H9 (cell line): ENCODE measurements at regions not wholly inside any gene's neighbourhood (a gene's known extent, or its start where the extent isn't known, plus 50 kb on each side); places are given as distances from the start of the nearest gene placed in this dataset.
"Not testable (repeated sequence)": the region's sequence is repeated elsewhere in the genome, so short reads cannot be mapped to it uniquely, and the experiment has no call there.

ENCODE experiments used
- DNase-seq: peaks from one replicate; pipeline ENCODE4 v3.0.0-alpha.2; 2017
- H2AFZ ChIP-seq: one replicate; pipeline ENCODE4 v1.6.1; 2013; ENCODE audit warnings: mild to moderate bottlenecking, low read length, control low read depth, moderate library complexity
- H2AK5ac ChIP-seq: 2 replicates; pipeline ENCODE4 v1.6.1; 2013; ENCODE audit warnings: low read length, control low read depth, mixed read lengths; ENCODE audit not compliant: insufficient read length
- H2BK120ac ChIP-seq: one replicate; pipeline ENCODE4 v1.6.1; 2013; ENCODE audit warnings: low read depth, mild to moderate bottlenecking, low read length, control low read depth, inconsistent platforms; ENCODE audit not compliant: poor library complexity, severe bottlenecking
- H2BK12ac ChIP-seq: 2 replicates; pipeline ENCODE4 v1.6.1; 2013; ENCODE audit warnings: low read length, control low read depth, mixed read lengths, low read depth; ENCODE audit not compliant: insufficient read length
- H2BK15ac ChIP-seq: 2 replicates; pipeline ENCODE4 v1.6.1; 2013; ENCODE audit warnings: low read depth, low read length, control low read depth
- H2BK20ac ChIP-seq: one replicate; pipeline ENCODE4 v1.6.1; 2013; ENCODE audit warnings: low read depth, mild to moderate bottlenecking, low read length, control low read depth, inconsistent platforms; ENCODE audit not compliant: poor library complexity, severe bottlenecking
- H2BK5ac ChIP-seq: 2 replicates; pipeline ENCODE4 v1.6.1; 2013; ENCODE audit warnings: low read length, control low read depth, mixed read lengths; ENCODE audit not compliant: insufficient read length
- H3K14ac ChIP-seq: 2 replicates; pipeline ENCODE4 v1.6.1; 2013; ENCODE audit warnings: low read length, control low read depth; ENCODE audit not compliant: insufficient read depth
- H3K18ac ChIP-seq: 2 replicates; pipeline ENCODE4 v1.6.1; 2013; ENCODE audit warnings: low read depth, mild to moderate bottlenecking, mixed read lengths, low read length, control low read depth; ENCODE audit not compliant: insufficient read length
- H3K23ac ChIP-seq: 2 replicates; pipeline ENCODE4 v1.6.1; 2013; ENCODE audit warnings: low read length, control low read depth, mixed read lengths, low read depth; ENCODE audit not compliant: insufficient read length
- H3K23me2 ChIP-seq: 2 replicates; pipeline ENCODE4 v1.6.1; 2013; ENCODE audit warnings: low read depth, mild to moderate bottlenecking, mixed read lengths, low read length, control low read depth; ENCODE audit not compliant: insufficient read length, poor library complexity, severe bottlenecking
- H3K27ac ChIP-seq: 2 replicates; pipeline ENCODE4 v1.5.1; 2013; ENCODE audit warnings: low read length, control low read depth, mixed read lengths, low read depth; ENCODE audit not compliant: insufficient read length
- H3K27me3 ChIP-seq: 2 replicates; pipeline ENCODE4 v1.6.1; 2013; ENCODE audit warnings: low read length, control low read depth, inconsistent platforms; ENCODE audit not compliant: insufficient read depth
- H3K4ac ChIP-seq: 2 replicates; pipeline ENCODE4 v1.6.1; 2013; ENCODE audit warnings: low read depth, mild to moderate bottlenecking, control low read depth, inconsistent platforms, low read length, moderate library complexity
- H3K4me1 ChIP-seq: 2 replicates; pipeline ENCODE4 v1.6.1; 2013; ENCODE audit warnings: low read length, control low read depth, inconsistent platforms; ENCODE audit not compliant: insufficient read depth
- H3K4me2 ChIP-seq: 2 replicates; pipeline ENCODE4 v1.6.1; 2013; ENCODE audit warnings: low read length, control low read depth, mixed read lengths; ENCODE audit not compliant: insufficient read length, insufficient read depth
- H3K56ac ChIP-seq: 2 replicates; pipeline ENCODE4 v1.6.1; 2013; ENCODE audit warnings: low read depth, mild to moderate bottlenecking, mixed read lengths, low read length, control low read depth; ENCODE audit not compliant: insufficient read length
- H3K79me1 ChIP-seq: 2 replicates; pipeline ENCODE4 v1.6.1; 2013; ENCODE audit warnings: low read depth, mild to moderate bottlenecking, moderate library complexity, low read length, control low read depth, inconsistent platforms; ENCODE audit not compliant: insufficient read depth, poor library complexity, severe bottlenecking
- H3K79me2 ChIP-seq: 2 replicates; pipeline ENCODE4 v1.6.1; 2013; ENCODE audit warnings: low read length, control low read depth, inconsistent platforms; ENCODE audit not compliant: insufficient read depth
- H3K9ac ChIP-seq: 2 replicates; pipeline ENCODE4 v1.6.1; 2013; ENCODE audit warnings: low read length, control low read depth, mixed read lengths; ENCODE audit not compliant: insufficient read length; ENCODE audit errors: extremely low read depth
- H3K9me3 ChIP-seq: one replicate; pipeline ENCODE4 v1.6.1; 2013; ENCODE audit warnings: low read depth, low read length, inconsistent platforms; ENCODE audit not compliant: control insufficient read depth
- H3T11ph ChIP-seq: one replicate; pipeline ENCODE4 v1.6.1; 2013; ENCODE audit warnings: mild to moderate bottlenecking, low read length, control low read depth, inconsistent platforms
- H4K20me1 ChIP-seq: one replicate; pipeline ENCODE4 v1.6.1; 2013; ENCODE audit not compliant: control insufficient read depth, insufficient read length, insufficient read depth
- H4K5ac ChIP-seq: 2 replicates; pipeline ENCODE4 v1.6.1; 2013; ENCODE audit warnings: low read depth, mild to moderate bottlenecking, mixed read lengths, low read length, control low read depth; ENCODE audit not compliant: insufficient read length
- H4K8ac ChIP-seq: replicated peaks from 2 replicates; pipeline ENCODE4 v1.6.1; 2013; ENCODE audit warnings: low read length, control low read depth, mixed read lengths, low read depth; ENCODE audit not compliant: insufficient read length
- H4K91ac ChIP-seq: 2 replicates; pipeline ENCODE4 v1.6.1; 2013; ENCODE audit warnings: low read depth, mild to moderate bottlenecking, moderate library complexity, mixed read lengths, low read length, control low read depth; ENCODE audit not compliant: insufficient read length
- H3K27ac Mint-ChIP-seq, 3 experiments: 2 replicates in 2 of 3; 3 replicates in 1 of 3; pipeline ENCODE4 v1.8.0; 2020 to 2021; ENCODE audit warnings: mixed read lengths in 3 of 3, mild to moderate bottlenecking in 1 of 3, moderate library complexity in 1 of 3
- H3K27me3 Mint-ChIP-seq: 2 replicates; pipeline ENCODE4 v1.8.0; 2021; ENCODE audit warnings: low read depth, mild to moderate bottlenecking, moderate library complexity, mixed read lengths
- H3K36me3 Mint-ChIP-seq, 3 experiments: 2 replicates in 2 of 3; 3 replicates in 1 of 3; pipeline ENCODE4 v1.8.0; 2020 to 2021; ENCODE audit warnings: low read depth in 3 of 3, mixed read lengths in 3 of 3; ENCODE audit not compliant: insufficient read depth in 1 of 3
- H3K4me1 Mint-ChIP-seq, 2 experiments: 2 replicates each; pipeline ENCODE4 v1.8.0; 2020; ENCODE audit warnings: mixed read lengths in 2 of 2
- H3K4me3 Mint-ChIP-seq, 2 experiments: 2 replicates in 1 of 2; 3 replicates in 1 of 2; pipeline ENCODE4 v1.8.0; 2020 to 2021; ENCODE audit warnings: mild to moderate bottlenecking in 2 of 2, mixed read lengths in 2 of 2, moderate library complexity in 1 of 2
- H3K9me3 Mint-ChIP-seq, 2 experiments: 2 replicates in 1 of 2; 3 replicates in 1 of 2; pipeline ENCODE4 v1.8.0; 2020; ENCODE audit warnings: mild to moderate bottlenecking in 2 of 2, mixed read lengths in 2 of 2, moderate library complexity in 1 of 2
- WGBS: extraction: QIAGEN DNeasy Blood & Tissue Kit; methylation state at CpG from one replicate; pipeline ENCODE4 v1.1.7; 2013; ENCODE audit warnings: missing lambda C conversion rate, low lambda C conversion rate, mixed read lengths; ENCODE audit not compliant: insufficient read length; ENCODE audit errors: extremely low coverage; 5-methylcytosine and 5-hydroxymethylcytosine counted together
- TF ChIP-seq, protein P1 (sequence below): fragments of 200-600 bp; sonication (generic); conservative IDR thresholded peaks from 3 replicates; pipeline ENCODE4 v1.8.0; 2021; ENCODE audit warnings: antibody characterized with exemption, mild to moderate bottlenecking

DNA sequence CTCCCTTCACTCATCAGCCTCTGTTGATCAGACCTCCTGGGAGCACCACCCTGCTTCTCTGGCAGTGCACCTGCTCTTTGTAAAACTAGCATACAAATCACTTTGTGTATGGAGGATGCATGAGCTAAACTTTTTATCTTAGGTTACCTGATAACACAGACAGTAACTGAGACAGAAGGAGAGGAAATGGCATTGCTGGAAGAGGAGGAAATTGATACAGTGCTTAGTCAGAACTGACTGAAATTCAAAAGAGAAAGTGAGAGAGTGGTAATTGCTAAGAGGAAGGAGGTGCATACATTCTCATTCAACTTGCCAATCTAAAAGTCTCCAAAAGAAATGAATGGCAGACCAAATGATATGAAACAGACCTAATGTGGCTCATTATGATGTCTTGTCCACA, 1120.7 kb downstream of the GATA3 start:
- Histone ChIP-seq H2BK15ac (no peak overlapping the region), H3K79me2 (no peaks in the 10 kb centered on the region), H4K91ac (no peak overlapping the region), H3K4ac (no peak overlapping the region), H4K20me1 (no peaks in the 10 kb centered on the region), H3K23ac (no peak overlapping the region), H3K9ac (no peak overlapping the region), H2AK5ac (no peak overlapping the region), H2AFZ (no peak overlapping the region), H2BK20ac (no peak overlapping the region), H4K5ac (no peak overlapping the region), H4K8ac (no peak overlapping the region), H3K79me1 (no peaks in the 10 kb centered on the region), H2BK5ac (no peak overlapping the region), H3K23me2 (no peaks in the 10 kb centered on the region), H3K56ac (no peak overlapping the region), H3K4me1 (no peaks in the 10 kb centered on the region), H2BK120ac (no peak overlapping the region), H3K27me3 (no peaks in the 10 kb centered on the region), H3K9me3 (no peaks in the 10 kb centered on the region), H2BK12ac (no peak overlapping the region), H3K27ac (no peak overlapping the region), H3K18ac (no peak overlapping the region), H3K4me2 (no peak overlapping the region), H3K14ac (no peak overlapping the region), H3T11ph (no peak overlapping the region)
- Mint-ChIP-seq H3K4me3 (no peak overlapping the region), H3K27me3 (peaks cover 2% of the 10 kb centered on the region; the same call in 1 of the 2 replicates), H3K9me3 (peaks cover 8 to 9% of the 10 kb centered on the region in 2 experiments; a peak in 4 of 5 replicates), H3K36me3 (no peaks in the 10 kb centered on the region), H3K4me1 (no peaks in the 10 kb centered on the region), H3K27ac (no peak overlapping the region)
- no peak for DNase-seq
- TF ChIP-seq, protein P1, sequence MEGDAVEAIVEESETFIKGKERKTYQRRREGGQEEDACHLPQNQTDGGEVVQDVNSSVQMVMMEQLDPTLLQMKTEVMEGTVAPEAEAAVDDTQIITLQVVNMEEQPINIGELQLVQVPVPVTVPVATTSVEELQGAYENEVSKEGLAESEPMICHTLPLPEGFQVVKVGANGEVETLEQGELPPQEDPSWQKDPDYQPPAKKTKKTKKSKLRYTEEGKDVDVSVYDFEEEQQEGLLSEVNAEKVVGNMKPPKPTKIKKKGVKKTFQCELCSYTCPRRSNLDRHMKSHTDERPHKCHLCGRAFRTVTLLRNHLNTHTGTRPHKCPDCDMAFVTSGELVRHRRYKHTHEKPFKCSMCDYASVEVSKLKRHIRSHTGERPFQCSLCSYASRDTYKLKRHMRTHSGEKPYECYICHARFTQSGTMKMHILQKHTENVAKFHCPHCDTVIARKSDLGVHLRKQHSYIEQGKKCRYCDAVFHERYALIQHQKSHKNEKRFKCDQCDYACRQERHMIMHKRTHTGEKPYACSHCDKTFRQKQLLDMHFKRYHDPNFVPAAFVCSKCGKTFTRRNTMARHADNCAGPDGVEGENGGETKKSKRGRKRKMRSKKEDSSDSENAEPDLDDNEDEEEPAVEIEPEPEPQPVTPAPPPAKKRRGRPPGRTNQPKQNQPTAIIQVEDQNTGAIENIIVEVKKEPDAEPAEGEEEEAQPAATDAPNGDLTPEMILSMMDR: no peak

DNA sequence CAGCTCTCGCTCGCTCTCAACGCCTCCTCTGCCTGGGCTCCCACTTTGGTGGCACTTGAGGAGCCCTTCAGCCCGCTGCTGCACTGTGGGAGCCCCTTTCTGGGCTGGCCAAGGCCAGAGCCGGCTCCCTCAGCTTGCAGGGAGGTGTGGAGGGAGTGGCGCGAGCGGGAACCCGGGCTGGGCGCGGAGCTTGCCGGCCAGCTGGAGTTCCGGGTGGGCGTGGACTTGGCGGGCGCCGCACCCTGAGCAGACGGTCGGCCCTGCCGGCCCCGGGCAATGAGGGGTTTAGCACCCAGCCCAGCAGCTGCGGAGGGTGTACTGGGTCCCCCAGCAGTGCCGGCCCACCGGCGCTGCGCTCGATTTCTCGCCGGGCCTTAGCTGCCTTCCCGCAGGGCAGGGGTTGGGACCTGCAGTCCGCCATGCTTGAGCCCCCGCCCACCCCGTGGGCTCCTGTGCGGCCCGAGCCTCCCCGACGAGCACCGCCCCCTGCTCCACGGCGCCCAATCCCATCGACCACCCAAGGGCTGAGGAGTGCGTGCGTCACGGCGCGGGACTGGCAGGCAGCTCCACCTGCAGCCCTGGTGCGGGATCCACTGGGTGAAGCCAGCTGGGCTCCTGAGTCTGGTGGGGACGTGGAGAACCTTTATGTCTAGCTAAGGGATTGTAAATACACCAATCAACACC, 1128.9 kb downstream of the GATA3 start:
- not testable (repeated sequence) for H3K23me2 ChIP-seq, H3K9me3 ChIP-seq, H3K36me3 Mint-ChIP-seq, H2BK12ac ChIP-seq, H4K8ac ChIP-seq, H2BK20ac ChIP-seq, H3K79me1 ChIP-seq, H2AFZ ChIP-seq, H2AK5ac ChIP-seq, H3K79me2 ChIP-seq, H2BK5ac ChIP-seq, H3K27me3 ChIP-seq, H3K9me3 Mint-ChIP-seq, H3K27ac Mint-ChIP-seq, H3K9ac ChIP-seq, H3K14ac ChIP-seq, H3K23ac ChIP-seq, H3K4me2 ChIP-seq, H2BK15ac ChIP-seq, H3K4me1 ChIP-seq, DNase-seq, H3K18ac ChIP-seq, H3K27me3 Mint-ChIP-seq, H3K4me1 Mint-ChIP-seq, H2BK120ac ChIP-seq, H3K56ac ChIP-seq, H4K91ac ChIP-seq, H4K20me1 ChIP-seq, H4K5ac ChIP-seq, H3K4ac ChIP-seq, H3K27ac ChIP-seq, H3K4me3 Mint-ChIP-seq, H3T11ph ChIP-seq
- WGBS: no CpG with 5 or more reads among the region's 48 CpGs
